ENCODE measurements at regions not wholly inside any gene's neighbourhood (a gene's known extent, or its start where the extent isn't known, plus 50 kb on each side); places are given as distances from the start of the nearest gene placed in this dataset.

DNA sequence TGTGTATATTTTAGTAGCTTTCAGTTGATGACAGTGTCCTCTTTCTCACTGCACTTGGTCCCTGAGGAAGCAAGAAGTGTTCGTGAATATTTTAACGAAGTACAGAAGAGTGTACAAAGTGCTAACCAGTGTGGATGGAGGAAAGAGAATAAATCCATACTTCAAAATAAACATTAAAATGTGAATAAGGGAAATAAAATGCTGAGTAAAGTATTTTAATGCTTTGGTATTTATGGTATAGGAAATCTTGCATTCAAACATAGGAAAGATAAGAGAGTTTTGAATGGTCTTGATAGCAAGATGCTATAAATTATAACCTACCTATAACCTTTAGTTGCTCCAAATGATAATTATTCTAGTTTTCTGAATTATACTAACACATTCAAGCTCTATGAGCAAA lies 493.4 kb upstream of the EYS start:
- TF ChIP-seq ZNF112 (tag by site-specific recombination; IDR thresholded peaks at IDR 0.05) (no peak), ZNF114 (tag by site-specific recombination; IDR thresholded peaks at IDR 0.05) (no peak), REPIN1 (tag by site-specific recombination; IDR thresholded peaks at IDR 0.05; ENCODE audit: low read depth) (no peak)
- TF ChIP-seq, protein P1, sequence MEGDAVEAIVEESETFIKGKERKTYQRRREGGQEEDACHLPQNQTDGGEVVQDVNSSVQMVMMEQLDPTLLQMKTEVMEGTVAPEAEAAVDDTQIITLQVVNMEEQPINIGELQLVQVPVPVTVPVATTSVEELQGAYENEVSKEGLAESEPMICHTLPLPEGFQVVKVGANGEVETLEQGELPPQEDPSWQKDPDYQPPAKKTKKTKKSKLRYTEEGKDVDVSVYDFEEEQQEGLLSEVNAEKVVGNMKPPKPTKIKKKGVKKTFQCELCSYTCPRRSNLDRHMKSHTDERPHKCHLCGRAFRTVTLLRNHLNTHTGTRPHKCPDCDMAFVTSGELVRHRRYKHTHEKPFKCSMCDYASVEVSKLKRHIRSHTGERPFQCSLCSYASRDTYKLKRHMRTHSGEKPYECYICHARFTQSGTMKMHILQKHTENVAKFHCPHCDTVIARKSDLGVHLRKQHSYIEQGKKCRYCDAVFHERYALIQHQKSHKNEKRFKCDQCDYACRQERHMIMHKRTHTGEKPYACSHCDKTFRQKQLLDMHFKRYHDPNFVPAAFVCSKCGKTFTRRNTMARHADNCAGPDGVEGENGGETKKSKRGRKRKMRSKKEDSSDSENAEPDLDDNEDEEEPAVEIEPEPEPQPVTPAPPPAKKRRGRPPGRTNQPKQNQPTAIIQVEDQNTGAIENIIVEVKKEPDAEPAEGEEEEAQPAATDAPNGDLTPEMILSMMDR (tag by site-specific recombination; IDR thresholded peaks at IDR 0.05) = no peak

Measured in HEK293 (cell line).